ENCODE measurements at regions not wholly inside any gene's neighbourhood (a gene's known extent, or its start where the extent isn't known, plus 50 kb on each side); places are given as distances from the start of the nearest gene placed in this dataset.

- no peak for TF ChIP-seq RAD21 (IDR thresholded peaks at IDR 0.05)
- TF ChIP-seq YY1 (IDR thresholded peaks at IDR 0.05) = no peak
- no peak for TF ChIP-seq CTCF (IDR thresholded peaks at IDR 0.05; ENCODE audit: low read depth, low read length, missing input control)
- no peak for TF ChIP-seq ZBTB33 (IDR thresholded peaks at IDR 0.05)
- no peak for TF ChIP-seq RXRA (IDR thresholded peaks at IDR 0.05)
Observed at GRCh38 chr5:100694100-100694499, 158.9 kb downstream of the FAM174A start.
